Mesenteric fat pad (tissue), 1 donor: ENCODE measurements at regions not wholly inside any gene's neighbourhood (a gene's known extent, or its start where the extent isn't known, plus 50 kb on each side); places are given as distances from the start of the nearest gene placed in this dataset.

ENCODE experiments used
- DNase-seq: peaks from one replicate; pipeline ENCODE4 v3.0.0-alpha.2; 2020; ENCODE audit warnings: low spot score
- donor health status: DM: yes; HTN: yes; CAD: no.

DNA sequence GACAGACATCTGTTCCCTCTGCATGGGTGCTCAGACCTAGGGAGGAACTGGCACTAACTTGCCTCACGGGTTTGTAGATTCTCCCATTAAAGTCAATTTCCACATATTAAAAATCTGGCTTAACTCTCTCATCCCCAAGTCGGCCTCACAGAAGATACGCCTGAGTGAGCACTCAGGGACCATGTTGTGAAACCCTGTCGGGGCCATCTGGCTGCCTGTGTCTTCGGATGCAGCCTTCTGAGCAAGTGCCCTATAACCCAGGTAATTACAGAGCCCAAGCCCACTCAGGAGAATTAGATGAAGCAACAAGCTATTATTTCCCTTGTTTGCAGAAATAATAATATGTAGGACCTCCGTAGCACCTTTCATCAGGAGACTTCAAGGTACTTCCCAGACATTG, 219.3 kb upstream of the GLI3 start:
- no peak for DNase-seq

DNA sequence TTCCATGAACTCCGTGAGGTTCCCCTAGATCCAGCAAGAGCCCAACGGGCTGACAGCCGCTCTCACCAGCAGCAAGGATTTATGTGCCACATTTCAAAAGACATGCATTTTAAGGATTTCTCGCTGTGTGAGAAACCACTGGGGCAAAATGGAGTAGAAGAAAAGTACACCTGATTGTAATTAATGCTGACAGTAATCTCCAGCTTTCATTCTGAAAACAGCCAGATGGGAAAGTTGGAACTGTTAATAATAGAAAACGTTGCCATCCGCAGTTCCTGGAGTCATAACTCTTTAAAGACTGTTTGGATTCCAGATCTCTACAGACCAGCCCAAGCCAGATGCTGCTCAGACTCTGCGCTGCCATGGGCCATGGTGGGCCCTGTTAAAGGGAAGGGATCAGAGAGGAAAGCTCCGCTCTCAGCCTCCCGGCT, 216.9 kb upstream of the GLI3 start:
- DNase-seq, result no peak

- no peak for DNase-seq
Observed at GRCh38 chr7:42452356-42452755, 215.3 kb upstream of the GLI3 start.

- no peak for DNase-seq
Observed at GRCh38 chr7:42449431-42449830, 212.4 kb upstream of the GLI3 start.

- no peak for DNase-seq
Observed at GRCh38 chr7:42448901-42449300, 211.9 kb upstream of the GLI3 start.

DNA sequence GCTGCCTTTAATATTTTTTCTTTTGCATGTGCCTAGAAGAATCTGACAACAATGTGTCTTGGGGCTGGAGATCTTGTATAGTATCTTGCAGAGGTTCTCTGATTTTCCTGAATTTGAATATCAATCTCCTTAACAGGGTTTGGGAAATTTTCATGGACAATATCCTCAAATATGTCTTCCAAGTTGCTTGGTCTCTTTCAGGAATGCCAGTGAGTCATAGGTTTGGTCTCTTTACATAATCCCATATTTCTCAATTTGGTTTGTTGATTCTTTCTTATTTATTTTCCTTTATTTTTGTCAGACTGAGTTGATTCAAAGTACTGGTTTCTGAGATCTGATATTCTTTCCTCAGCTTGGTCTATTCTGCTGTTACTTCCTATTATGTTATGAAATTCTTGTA, 208.7 kb upstream of the GLI3 start:
- DNase-seq, result no peak

DNA sequence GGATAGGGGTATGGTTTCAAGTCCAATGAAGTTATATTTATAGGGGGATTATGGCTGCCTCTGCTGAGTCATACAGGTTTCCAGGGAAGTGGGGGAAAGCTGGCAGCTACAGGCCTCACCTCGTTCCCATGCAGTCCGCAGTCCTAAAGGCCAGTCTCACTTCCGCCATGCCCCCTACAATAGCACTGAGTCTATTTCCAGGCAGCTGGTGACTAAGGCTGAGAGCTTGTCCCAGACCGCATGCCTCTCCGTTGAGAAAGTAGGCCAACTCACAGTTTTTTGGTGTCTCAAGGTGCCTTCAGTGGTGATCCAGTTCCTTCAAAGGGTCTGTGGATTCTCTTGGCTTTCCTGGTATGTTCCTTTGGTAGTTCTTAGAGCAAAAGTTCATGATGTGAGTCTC, 203.9 kb upstream of the GLI3 start:
- DNase-seq, result no peak

- no peak for DNase-seq
Observed at GRCh38 chr7:42432644-42433043, 195.6 kb upstream of the GLI3 start.

- no peak for DNase-seq
Observed at GRCh38 chr7:42431873-42432272, 194.9 kb upstream of the GLI3 start.

DNA sequence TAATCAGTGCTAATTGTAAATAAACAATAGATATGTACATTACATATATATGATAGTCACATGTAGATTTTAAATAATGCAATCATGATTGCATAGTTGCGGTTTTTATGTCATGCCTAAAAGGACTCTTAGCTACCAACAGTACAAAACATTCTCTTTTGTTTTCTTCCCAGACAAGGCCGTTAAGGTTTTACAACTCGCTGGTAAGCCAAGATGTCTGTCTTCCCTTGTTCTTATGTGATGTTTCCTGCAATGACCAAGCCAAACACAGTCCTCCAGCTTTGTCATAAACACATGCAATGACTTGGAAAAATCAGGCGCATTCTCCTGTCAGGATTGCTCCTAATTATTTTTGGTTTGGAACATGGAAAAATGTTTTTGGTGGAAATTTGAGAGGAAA, 192.3 kb upstream of the GLI3 start:
- DNase-seq, result no peak

GRCh38 chr7:42426163-42426562, 189.2 kb upstream of the GLI3 start:
- no peak for DNase-seq

DNA sequence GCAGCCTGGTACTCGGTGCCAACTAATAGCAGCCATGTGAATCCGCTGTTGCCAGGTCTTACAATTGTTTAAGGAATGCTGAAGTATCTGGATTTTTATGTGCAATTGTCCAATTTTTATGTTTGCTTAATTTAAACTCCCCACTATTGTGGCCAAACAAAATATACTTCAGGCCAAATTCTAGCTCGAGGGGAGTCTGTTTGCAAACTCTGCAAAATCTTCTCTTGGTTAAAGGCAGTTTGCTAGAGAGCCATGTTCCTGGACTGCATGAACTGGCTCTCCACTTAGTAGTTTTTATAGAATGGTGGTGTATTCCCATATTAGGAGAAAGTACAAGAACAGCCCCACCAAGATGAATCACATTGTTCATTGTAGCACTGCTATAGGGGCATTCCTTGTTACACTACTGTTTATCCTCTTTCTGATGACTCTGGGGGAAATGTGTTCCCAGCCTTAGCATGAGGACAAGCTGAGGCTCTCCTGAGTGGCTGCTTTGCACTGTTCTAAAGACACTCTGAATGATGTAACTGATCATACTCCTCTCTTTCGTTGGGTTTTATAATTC, 178.0 kb upstream of the GLI3 start:
- DNase-seq, result no peak

DNA sequence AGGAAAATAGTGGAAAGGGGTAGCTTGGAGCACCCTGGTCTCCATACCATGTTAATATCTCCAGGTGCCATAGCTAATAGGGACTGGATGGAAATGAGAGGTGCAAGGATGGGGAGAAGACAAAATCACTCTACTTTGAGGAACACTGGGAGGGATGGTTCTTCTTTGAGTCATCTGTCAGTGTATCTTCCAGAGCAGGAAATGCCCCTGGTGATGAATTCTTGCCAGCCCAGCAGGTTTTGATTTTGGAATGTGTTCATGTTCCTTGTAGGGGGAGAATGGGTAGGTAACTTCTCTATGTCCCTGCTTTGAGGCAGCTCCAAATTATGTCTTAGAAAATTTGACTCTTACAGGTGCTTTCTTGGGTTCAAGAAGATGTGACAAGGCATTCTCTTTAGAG, 177.0 kb upstream of the GLI3 start:
- DNase-seq, result no peak

DNA sequence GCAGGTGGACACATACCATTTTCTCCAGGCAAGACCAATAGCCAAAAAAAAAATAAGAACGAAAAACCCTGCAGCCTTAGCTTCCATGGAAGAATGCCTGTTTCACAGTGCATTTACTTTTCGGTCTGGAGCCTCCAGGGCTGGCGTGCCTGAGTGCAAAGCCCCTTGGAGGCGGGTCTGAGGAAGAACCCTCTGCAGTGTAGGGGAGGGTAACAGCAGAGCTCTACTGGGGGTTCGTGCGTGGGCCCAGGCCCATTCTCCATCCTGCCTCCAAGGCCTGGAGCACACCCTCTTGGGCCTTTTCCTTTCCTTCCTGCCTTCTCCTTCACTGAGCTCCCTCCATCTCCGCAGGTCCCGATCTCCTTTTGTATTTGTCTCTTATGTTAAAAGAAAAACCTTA, 172.3 kb upstream of the GLI3 start:
- no peak for DNase-seq

- DNase-seq, result no peak
Observed at GRCh38 chr7:42407833-42408232, 170.8 kb upstream of the GLI3 start.

DNA sequence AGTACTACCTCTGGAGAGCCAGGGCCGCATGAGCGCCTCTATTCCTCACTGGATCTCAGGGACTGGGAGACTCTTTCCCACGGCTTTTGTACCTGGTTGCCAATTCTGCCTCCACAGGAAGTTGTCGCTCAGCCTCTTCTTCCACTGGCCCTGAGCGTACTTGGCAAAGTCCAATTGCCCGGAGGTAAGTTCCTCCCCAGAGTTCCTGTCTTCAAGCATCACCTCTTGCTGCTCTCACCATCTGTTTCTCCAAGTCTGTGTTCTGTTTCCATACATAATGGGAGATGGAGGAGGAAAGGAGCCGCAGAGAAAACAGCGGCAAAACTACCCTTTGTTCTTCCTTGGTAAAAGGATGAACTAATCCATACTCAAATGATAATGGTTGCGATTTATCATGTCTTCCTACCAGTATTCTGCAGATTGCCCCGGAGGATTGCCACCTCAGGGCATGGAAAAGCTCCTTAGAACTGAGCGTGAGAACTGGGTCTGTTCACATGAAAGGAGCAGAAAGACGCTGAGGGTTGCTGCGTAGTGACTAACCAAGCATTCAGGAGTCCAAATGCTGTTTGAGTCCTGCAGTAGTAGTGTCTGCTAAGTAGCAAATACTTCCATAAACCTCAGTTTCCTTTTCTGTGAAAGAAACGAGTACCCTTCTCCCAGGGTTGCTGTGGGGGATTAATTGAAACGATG, 170.2 kb upstream of the GLI3 start:
- DNase-seq, result no peak

GRCh38 chr7:42406358-42406757, 169.3 kb upstream of the GLI3 start:
- no peak for DNase-seq

- DNase-seq, result no peak
Observed at GRCh38 chr7:42405782-42406181, 168.8 kb upstream of the GLI3 start.

GRCh38 chr7:42403831-42404230, 166.8 kb upstream of the GLI3 start:
- no peak for DNase-seq

GRCh38 chr7:42400961-42401360, 164.0 kb upstream of the GLI3 start:
- no peak for DNase-seq

- DNase-seq, result no peak
Observed at GRCh38 chr7:42400211-42400772, 163.3 kb upstream of the GLI3 start.

DNA sequence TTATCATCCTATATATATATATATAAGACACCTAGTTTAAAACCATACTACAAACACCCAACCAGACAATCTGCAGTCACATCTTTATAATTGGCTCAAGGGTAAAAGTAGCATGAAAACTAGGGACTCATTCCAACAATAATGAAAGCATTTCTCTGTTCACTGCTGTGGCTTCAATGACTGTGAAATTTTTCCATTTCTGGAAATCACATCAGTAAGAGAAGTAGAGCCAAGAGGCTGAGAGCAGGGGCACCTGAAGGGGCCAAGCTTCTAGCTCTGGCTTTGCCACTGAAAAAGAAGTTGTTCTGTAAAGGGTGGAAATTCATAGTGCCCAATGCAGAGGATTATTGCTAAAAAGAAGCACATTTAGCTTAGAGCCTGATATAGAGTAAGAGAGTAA, 158.6 kb upstream of the GLI3 start:
- no peak for DNase-seq

DNA sequence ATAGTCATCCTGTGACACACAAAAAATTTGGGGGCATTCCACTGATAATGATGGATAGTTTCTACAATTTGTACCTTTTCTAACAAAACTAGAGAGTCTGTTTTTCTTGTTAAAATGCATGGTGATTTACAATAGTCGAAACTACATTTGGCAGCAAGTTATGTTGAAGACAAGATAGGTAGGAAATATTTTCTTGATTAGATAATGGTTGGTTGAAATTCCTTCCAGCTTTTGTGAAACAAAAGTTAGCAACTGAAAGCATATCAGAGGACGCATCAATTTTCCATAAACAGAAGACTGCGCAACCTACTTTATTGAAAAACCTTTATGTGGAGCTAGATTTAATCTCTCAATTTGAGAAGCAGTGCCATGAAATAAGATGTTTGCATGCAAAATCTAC, 155.8 kb upstream of the GLI3 start:
- no peak for DNase-seq
